ENCODE measurements at regions not wholly inside any gene's neighbourhood (a gene's known extent, or its start where the extent isn't known, plus 50 kb on each side); places are given as distances from the start of the nearest gene placed in this dataset.

- Histone ChIP-seq H3K27me3 (no peaks in the 10 kb centered on the region), H3K27ac (peak overlapping the region in 3 of 4 donors; percentile 5 to 59 (median 44)), H3K36me3 (no peaks in the 10 kb centered on the region), H3K4me3 (no peak overlapping the region), H3K4me1 (peaks cover 0 to 14% (median 0%) of the 10 kb centered on the region in 3 donors), H3K9me3 (no peaks in the 10 kb centered on the region)
- ATAC-seq, result no peak
- no peak for TF ChIP-seq CTCF (IDR thresholded peaks at IDR 0.05)
- peak; percentile 61 for TF ChIP-seq POLR2AphosphoS5 (IDR thresholded peaks at IDR 0.05)
- WGBS, 2 donors (ENCODE audit: low coverage in 1 of 2), result 41 to 48% methylated on average over 2 of the region's 2 CpGs
Observed at GRCh38 chr2:41540272-41540998, 507.4 kb upstream of the PKDCC start.

- 94 to 100% methylated on average over 1 to 2 of the region's 2 CpGs for WGBS, 2 donors (ENCODE audit: low coverage in 1 of 2)
- Histone ChIP-seq H3K27ac (no peak overlapping the region), H3K4me3 (no peak overlapping the region), H3K36me3 (no peaks in the 10 kb centered on the region), H3K4me1 (peaks cover 0 to 14% (median 0%) of the 10 kb centered on the region in 3 donors), H3K9me3 (no peaks in the 10 kb centered on the region), H3K27me3 (no peaks in the 10 kb centered on the region)
- ATAC-seq, result no peak
- TF ChIP-seq EP300 (IDR thresholded peaks at IDR 0.05) (no peak), CTCF (IDR thresholded peaks at IDR 0.05) (no peak), POLR2A (IDR thresholded peaks at IDR 0.05) (no peak), POLR2AphosphoS5 (IDR thresholded peaks at IDR 0.05) (no peak)
Observed at GRCh38 chr2:41543726-41544125, 504.1 kb upstream of the PKDCC start.

GRCh38 chr2:41544709-41545108, 503.1 kb upstream of the PKDCC start:
- ATAC-seq, result no peak
- Histone ChIP-seq H3K4me1 (peaks cover 0 to 14% (median 0%) of the 10 kb centered on the region in 3 donors), H3K27me3 (no peaks in the 10 kb centered on the region), H3K27ac (no peak overlapping the region), H3K4me3 (no peak overlapping the region), H3K9me3 (no peaks in the 10 kb centered on the region), H3K36me3 (no peaks in the 10 kb centered on the region)
- 88 to 94% methylated on average over 2 to 5 of the region's 5 CpGs for WGBS, 2 donors (ENCODE audit: low coverage in 1 of 2)
- no peak for TF ChIP-seq EP300 (IDR thresholded peaks at IDR 0.05)
- TF ChIP-seq POLR2A (IDR thresholded peaks at IDR 0.05), result no peak
- no peak for TF ChIP-seq POLR2AphosphoS5 (IDR thresholded peaks at IDR 0.05)
- no peak for TF ChIP-seq CTCF (IDR thresholded peaks at IDR 0.05)

- WGBS, 2 donors (ENCODE audit: low coverage in 1 of 2), result 75 to 81% methylated on average over 3 to 4 of the region's 4 CpGs
- no peaks in the 10 kb centered on the region for H3K36me3 ChIP-seq
- TF ChIP-seq CTCF (IDR thresholded peaks at IDR 0.05), result no peak
- no peak for TF ChIP-seq EP300 (IDR thresholded peaks at IDR 0.05)
- no peak for TF ChIP-seq POLR2AphosphoS5 (IDR thresholded peaks at IDR 0.05)
- no peak for TF ChIP-seq POLR2A (IDR thresholded peaks at IDR 0.05)
- no peak overlapping the region for H3K27ac ChIP-seq
- no peak overlapping the region for H3K4me3 ChIP-seq
- no peaks in the 10 kb centered on the region for H3K9me3 ChIP-seq
- peaks cover 0 to 2% (median 0%) of the 10 kb centered on the region in 3 donors for H3K4me1 ChIP-seq
- H3K27me3 ChIP-seq, result no peaks in the 10 kb centered on the region
- ATAC-seq, result no peak
Observed at GRCh38 chr2:41546031-41546430, 501.8 kb upstream of the PKDCC start.

- Histone ChIP-seq H3K4me3 (no peak overlapping the region), H3K4me1 (no peaks in the 10 kb centered on the region), H3K36me3 (no peaks in the 10 kb centered on the region), H3K27ac (no peak overlapping the region), H3K9me3 (no peaks in the 10 kb centered on the region), H3K27me3 (no peaks in the 10 kb centered on the region)
- WGBS, 2 donors (ENCODE audit: low coverage in 1 of 2), result 80 to 88% methylated on average over 1 of the region's 1 CpG
- TF ChIP-seq POLR2A (IDR thresholded peaks at IDR 0.05), result no peak
- TF ChIP-seq CTCF (IDR thresholded peaks at IDR 0.05), result no peak
- no peak for TF ChIP-seq POLR2AphosphoS5 (IDR thresholded peaks at IDR 0.05)
- TF ChIP-seq EP300 (IDR thresholded peaks at IDR 0.05), result no peak
- no peak for ATAC-seq
Observed at GRCh38 chr2:41568648-41569047, 479.2 kb upstream of the PKDCC start.
